CD14-positive monocyte (primary cell): ENCODE measurements at regions not wholly inside any gene's neighbourhood (a gene's known extent, or its start where the extent isn't known, plus 50 kb on each side); places are given as distances from the start of the nearest gene placed in this dataset.

Experiments used
- DNase-seq, 3 donors: peaks; one replicate each; pipeline ENCODE4 v3.0.0-alpha.2; 2011 to 2022
- H2AFZ ChIP-seq: 2 replicates; pipeline ENCODE4 v1.6.0; 2012; ENCODE audit warnings: mild to moderate bottlenecking, low read depth, low read length, inconsistent platforms; ENCODE audit not compliant: insufficient read depth, poor library complexity, severe bottlenecking
- H3K27ac ChIP-seq, 2 donors: 1 replicate in 1 of 2; 2 replicates in 1 of 2; pipeline ENCODE4 v1.5.1; 2012 to 2013; ENCODE audit warnings: low read length in 2 of 2, control low read depth in 1 of 2, inconsistent platforms in 1 of 2, low read depth in 1 of 2, mild to moderate bottlenecking in 1 of 2
- H3K27me3 ChIP-seq, 2 donors: one replicate each; pipeline versions ENCODE4 v1.6.0 to v1.6.1; 2011 to 2013; ENCODE audit warnings: low read length in 2 of 2; ENCODE audit not compliant: control insufficient read depth in 2 of 2, insufficient read depth in 2 of 2
- H3K36me3 ChIP-seq, 2 donors: replicated peaks in 1 of 2; 1 replicate in 1 of 2; 2 replicates in 1 of 2; pipeline versions ENCODE4 v1.5.1 to v1.6.1; 2012 to 2013; ENCODE audit warnings: low read length in 2 of 2, control low read depth in 1 of 2, inconsistent platforms in 1 of 2, mild to moderate bottlenecking in 1 of 2; ENCODE audit not compliant: insufficient read depth in 2 of 2, control insufficient read depth in 1 of 2
- H3K4me1 ChIP-seq, 2 donors: 1 replicate in 1 of 2; 2 replicates in 1 of 2; pipeline versions ENCODE4 v1.5.1 to v1.6.1; 2012 to 2013; ENCODE audit warnings: low read length in 2 of 2, control low read depth in 1 of 2, inconsistent platforms in 1 of 2, mild to moderate bottlenecking in 1 of 2, moderate library complexity in 1 of 2; ENCODE audit not compliant: insufficient read depth in 2 of 2, control insufficient read depth in 1 of 2
- H3K4me2 ChIP-seq: replicated peaks from 2 replicates; pipeline ENCODE3; 2012; ENCODE audit warnings: low read length, moderate library complexity, mild to moderate bottlenecking; ENCODE audit not compliant: poor library complexity, severe bottlenecking; ENCODE audit errors: extremely low read depth
- H3K4me3 ChIP-seq, 3 experiments: fragments of 200-600 bp in 1 of 3; sonication (generic) in 1 of 3; replicated peaks in 1 of 3; 1 replicate in 2 of 3; 2 replicates in 1 of 3; pipeline ENCODE4 v1.5.1; 2011 to 2013; ENCODE audit warnings: low read length in 3 of 3, mild to moderate bottlenecking in 3 of 3, control low read depth in 2 of 3, low read depth in 2 of 3, inconsistent platforms in 1 of 3, moderate library complexity in 1 of 3
- H3K79me2 ChIP-seq: 2 replicates; pipeline ENCODE4 v1.6.0; 2012; ENCODE audit warnings: mild to moderate bottlenecking, control low read depth, inconsistent platforms, low read length, moderate library complexity; ENCODE audit not compliant: insufficient read depth
- H3K9ac ChIP-seq: 2 replicates; pipeline ENCODE4 v1.6.0; 2017; ENCODE audit warnings: low read length, mild to moderate bottlenecking; ENCODE audit not compliant: insufficient read depth, poor library complexity, severe bottlenecking
- H3K9me3 ChIP-seq, 2 donors: replicated peaks in 1 of 2; 1 replicate in 1 of 2; 2 replicates in 1 of 2; pipeline versions ENCODE4 v1.5.1 to v1.6.1; 2012 to 2013; ENCODE audit warnings: low read length in 2 of 2, control low read depth in 1 of 2; ENCODE audit not compliant: control insufficient read depth in 1 of 2, insufficient read depth in 1 of 2
- H4K20me1 ChIP-seq: 2 replicates; pipeline ENCODE4 v1.6.0; 2012; ENCODE audit warnings: mild to moderate bottlenecking, low read length, control low read depth, moderate library complexity; ENCODE audit not compliant: insufficient read depth
- H3K27ac Mint-ChIP-seq, 7 donors: one replicate each; pipeline ENCODE4 v1.8.0; 2020; ENCODE audit warnings: mild to moderate bottlenecking in 7 of 7, mixed read lengths in 7 of 7, moderate library complexity in 6 of 7, inconsistent platforms in 2 of 7
- H3K27me3 Mint-ChIP-seq, 3 donors: one replicate each; pipeline ENCODE4 v1.8.0; 2021 to 2022; ENCODE audit warnings: low read depth in 3 of 3, mild to moderate bottlenecking in 3 of 3, mixed read lengths in 3 of 3, moderate library complexity in 3 of 3, inconsistent platforms in 1 of 3
- H3K36me3 Mint-ChIP-seq, 2 donors: one replicate each; pipeline ENCODE4 v1.8.0; 2020; ENCODE audit warnings: mixed read lengths in 2 of 2, inconsistent platforms in 1 of 2, mild to moderate bottlenecking in 1 of 2
- H3K4me1 Mint-ChIP-seq: one replicate; pipeline ENCODE4 v1.8.0; 2020; ENCODE audit warnings: mild to moderate bottlenecking, mixed read lengths
- H3K4me3 Mint-ChIP-seq, 2 donors: one replicate each; pipeline ENCODE4 v1.8.0; 2020; ENCODE audit warnings: mild to moderate bottlenecking in 2 of 2, mixed read lengths in 2 of 2, moderate library complexity in 1 of 2
- H3K9me3 Mint-ChIP-seq, 7 donors: one replicate each; pipeline ENCODE4 v1.8.0; 2020 to 2022; ENCODE audit warnings: mixed read lengths in 7 of 7, mild to moderate bottlenecking in 6 of 7, moderate library complexity in 6 of 7, inconsistent platforms in 2 of 7
- WGBS: methylation state at CpG from one replicate; pipeline ENCODE4 v1.1.5; 2013; ENCODE audit warnings: missing lambda C conversion rate; ENCODE audit not compliant: insufficient coverage; 5-methylcytosine and 5-hydroxymethylcytosine counted together
- intact Hi-C, 2 donors: fragments of 100-400 bp; cut with micrococcal nuclease; formaldehyde crosslinking; loops; one replicate each; pipeline versions ENCODE4 v1.15.0 to v1.15.1; 2023
- TF ChIP-seq, protein P1 (sequence below): fragments of 200-600 bp; IDR thresholded peaks from one replicate; pipeline ENCODE4 v1.8.0; 2022; ENCODE audit warnings: antibody characterized with exemption, mild to moderate bottlenecking

DNA sequence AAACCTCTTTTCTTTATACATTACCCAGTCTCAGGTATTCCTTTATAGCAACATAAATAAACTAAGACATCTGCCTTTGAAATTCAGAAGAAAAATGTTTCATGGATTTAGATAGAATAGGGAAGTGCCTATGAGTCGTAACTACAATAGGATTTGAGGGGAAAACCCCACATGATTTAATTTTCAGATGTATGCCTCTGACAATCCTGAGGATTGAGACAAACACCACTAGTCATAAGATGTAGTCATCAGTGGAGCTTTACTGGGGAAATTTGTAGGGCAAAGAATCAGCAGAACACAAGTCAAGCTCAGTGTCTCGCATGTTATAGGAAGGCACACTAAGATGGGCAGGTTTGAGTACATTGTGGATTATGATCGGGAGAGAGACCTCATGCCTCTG, 566.4 kb downstream of the BMP2 start:
- no peak overlapping the region for H3K27ac Mint-ChIP-seq
- no peaks in the 10 kb centered on the region for H3K79me2 ChIP-seq

DNA sequence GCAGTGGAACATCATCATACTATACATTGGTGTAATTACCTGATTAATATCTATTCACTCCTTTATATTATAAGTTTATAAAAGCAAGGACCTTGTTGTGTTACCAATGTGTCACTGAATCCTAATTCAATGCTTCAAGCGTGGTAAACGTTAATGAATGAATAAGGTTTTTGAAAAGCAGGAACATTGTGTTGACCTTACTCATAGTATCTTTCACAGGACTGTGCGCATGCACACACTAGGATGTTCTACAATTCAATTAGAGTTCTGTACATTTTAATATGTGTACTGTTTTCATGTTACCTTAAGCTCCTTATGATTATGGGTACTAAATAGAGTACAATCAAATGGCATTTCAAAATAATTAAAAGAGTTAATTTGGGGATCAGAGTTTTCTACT, 578.5 kb downstream of the BMP2 start:
- no CpG with 5 or more reads among the region's 3 CpGs for WGBS
- H3K9me3 ChIP-seq, result no peaks in the 10 kb centered on the region
- H3K27me3 ChIP-seq, result no peaks in the 10 kb centered on the region
- H3K36me3 ChIP-seq, result no peaks in the 10 kb centered on the region
- Mint-ChIP-seq H3K4me3 (no peak overlapping the region), H3K36me3 (no peaks in the 10 kb centered on the region), H3K4me1 (no peaks in the 10 kb centered on the region), H3K27ac (no peak overlapping the region), H3K27me3 (peaks cover 0 to 1% (median 0%) of the 10 kb centered on the region in 3 donors), H3K9me3 (peaks cover 0 to 2% (median 0%) of the 10 kb centered on the region in 7 donors)
- H2AFZ ChIP-seq, result no peak overlapping the region
- intact Hi-C loops, result no loop called here
- no peaks in the 10 kb centered on the region for H3K4me1 ChIP-seq
- no peaks in the 10 kb centered on the region for H4K20me1 ChIP-seq
- H3K4me3 ChIP-seq, result no peak overlapping the region
- H3K4me2 ChIP-seq, result no peak overlapping the region
- H3K27ac ChIP-seq, result no peak overlapping the region
- TF ChIP-seq, protein P1, sequence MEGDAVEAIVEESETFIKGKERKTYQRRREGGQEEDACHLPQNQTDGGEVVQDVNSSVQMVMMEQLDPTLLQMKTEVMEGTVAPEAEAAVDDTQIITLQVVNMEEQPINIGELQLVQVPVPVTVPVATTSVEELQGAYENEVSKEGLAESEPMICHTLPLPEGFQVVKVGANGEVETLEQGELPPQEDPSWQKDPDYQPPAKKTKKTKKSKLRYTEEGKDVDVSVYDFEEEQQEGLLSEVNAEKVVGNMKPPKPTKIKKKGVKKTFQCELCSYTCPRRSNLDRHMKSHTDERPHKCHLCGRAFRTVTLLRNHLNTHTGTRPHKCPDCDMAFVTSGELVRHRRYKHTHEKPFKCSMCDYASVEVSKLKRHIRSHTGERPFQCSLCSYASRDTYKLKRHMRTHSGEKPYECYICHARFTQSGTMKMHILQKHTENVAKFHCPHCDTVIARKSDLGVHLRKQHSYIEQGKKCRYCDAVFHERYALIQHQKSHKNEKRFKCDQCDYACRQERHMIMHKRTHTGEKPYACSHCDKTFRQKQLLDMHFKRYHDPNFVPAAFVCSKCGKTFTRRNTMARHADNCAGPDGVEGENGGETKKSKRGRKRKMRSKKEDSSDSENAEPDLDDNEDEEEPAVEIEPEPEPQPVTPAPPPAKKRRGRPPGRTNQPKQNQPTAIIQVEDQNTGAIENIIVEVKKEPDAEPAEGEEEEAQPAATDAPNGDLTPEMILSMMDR, result no peak
- no peak for DNase-seq
- H3K9ac ChIP-seq, result no peak overlapping the region
- no peaks in the 10 kb centered on the region for H3K79me2 ChIP-seq

More for the DNA sequence above, 566.4 kb downstream of the BMP2 start:
- no peak overlapping the region for H2AFZ ChIP-seq
- no peaks in the 10 kb centered on the region for H3K27me3 ChIP-seq
- no peaks in the 10 kb centered on the region for H3K36me3 ChIP-seq
- H3K4me1 Mint-ChIP-seq, result no peaks in the 10 kb centered on the region
- no peak overlapping the region for H3K4me3 Mint-ChIP-seq
- no peaks in the 10 kb centered on the region for H3K9me3 ChIP-seq
- intact Hi-C loops, result no loop called here
- H3K27ac ChIP-seq, result no peak overlapping the region
- H3K9ac ChIP-seq, result no peak overlapping the region
- no peaks in the 10 kb centered on the region for H3K4me1 ChIP-seq
- H3K4me2 ChIP-seq, result no peak overlapping the region
- peaks cover 0 to 2% (median 0%) of the 10 kb centered on the region in 7 donors for H3K9me3 Mint-ChIP-seq
- no peak for DNase-seq
- H4K20me1 ChIP-seq, result no peaks in the 10 kb centered on the region
- H3K36me3 Mint-ChIP-seq, result no peaks in the 10 kb centered on the region
- H3K4me3 ChIP-seq, result no peak overlapping the region
- TF ChIP-seq, protein P1, result no peak
- WGBS, result 100% methylated on average over 1 of the region's 3 CpGs
- peaks cover 0 to 4% (median under 1%) of the 10 kb centered on the region in 3 donors for H3K27me3 Mint-ChIP-seq
